ENCODE measurements at regions not wholly inside any gene's neighbourhood (a gene's known extent, or its start where the extent isn't known, plus 50 kb on each side); places are given as distances from the start of the nearest gene placed in this dataset.
"Not testable (repeated sequence)": the region's sequence is repeated elsewhere in the genome, so short reads cannot be mapped to it uniquely, and the experiment has no call there.

- not testable (repeated sequence) for H3K4me1 ChIP-seq (ENCODE audit: control insufficient read depth in 2 of 2, insufficient read depth in 2 of 2, low read length in 2 of 2); H3K9me3 ChIP-seq (ENCODE audit: control insufficient read depth in 2 of 2, low read length in 2 of 2); H3K27me3 ChIP-seq (ENCODE audit: control insufficient read depth in 2 of 2, insufficient read depth in 2 of 2, low read length in 2 of 2); H3K9ac ChIP-seq (ENCODE audit: low read depth in 1 of 2, low read length in 2 of 2); H3K27ac ChIP-seq (ENCODE audit: low read depth in 2 of 2, low read length in 2 of 2); H3K4me3 ChIP-seq (ENCODE audit: low read length in 2 of 2); H3K36me3 ChIP-seq (ENCODE audit: control insufficient read depth in 2 of 2, insufficient read depth in 2 of 2, low read length in 2 of 2)
Observed at GRCh38 chr2:111413950-111414349, 293.2 kb downstream of the BCL2L11 start.

- not testable (repeated sequence) for H3K4me1 ChIP-seq (ENCODE audit: control insufficient read depth in 2 of 2, insufficient read depth in 2 of 2, low read length in 2 of 2); H3K9me3 ChIP-seq (ENCODE audit: control insufficient read depth in 2 of 2, low read length in 2 of 2); H3K27ac ChIP-seq (ENCODE audit: low read depth in 2 of 2, low read length in 2 of 2); H3K27me3 ChIP-seq (ENCODE audit: control insufficient read depth in 2 of 2, insufficient read depth in 2 of 2, low read length in 2 of 2); H3K36me3 ChIP-seq (ENCODE audit: control insufficient read depth in 2 of 2, insufficient read depth in 2 of 2, low read length in 2 of 2); H3K9ac ChIP-seq (ENCODE audit: low read depth in 1 of 2, low read length in 2 of 2); H3K4me3 ChIP-seq (ENCODE audit: low read length in 2 of 2)
Observed at GRCh38 chr2:111415765-111416743, 295.3 kb downstream of the BCL2L11 start.

GRCh38 chr2:111417026-111417425 is 296.3 kb downstream of the BCL2L11 start:
- not testable (repeated sequence) for H3K9me3 ChIP-seq (ENCODE audit: control insufficient read depth in 2 of 2, low read length in 2 of 2); H3K27ac ChIP-seq (ENCODE audit: low read depth in 2 of 2, low read length in 2 of 2); H3K27me3 ChIP-seq (ENCODE audit: control insufficient read depth in 2 of 2, insufficient read depth in 2 of 2, low read length in 2 of 2); H3K9ac ChIP-seq (ENCODE audit: low read depth in 1 of 2, low read length in 2 of 2); H3K36me3 ChIP-seq (ENCODE audit: control insufficient read depth in 2 of 2, insufficient read depth in 2 of 2, low read length in 2 of 2); H3K4me1 ChIP-seq (ENCODE audit: control insufficient read depth in 2 of 2, insufficient read depth in 2 of 2, low read length in 2 of 2); H3K4me3 ChIP-seq (ENCODE audit: low read length in 2 of 2)

GRCh38 chr2:111418091-111418875 is 297.6 kb downstream of the BCL2L11 start:
- not testable (repeated sequence) for H3K9me3 ChIP-seq (ENCODE audit: control insufficient read depth in 2 of 2, low read length in 2 of 2)

GRCh38 chr2:111420074-111420473 is 299.4 kb downstream of the BCL2L11 start:
- not testable (repeated sequence) for H3K36me3 ChIP-seq (ENCODE audit: control insufficient read depth in 2 of 2, insufficient read depth in 2 of 2, low read length in 2 of 2); H3K9ac ChIP-seq (ENCODE audit: low read depth in 1 of 2, low read length in 2 of 2); H3K27ac ChIP-seq (ENCODE audit: low read depth in 2 of 2, low read length in 2 of 2); H3K27me3 ChIP-seq (ENCODE audit: control insufficient read depth in 2 of 2, insufficient read depth in 2 of 2, low read length in 2 of 2); H3K4me1 ChIP-seq (ENCODE audit: control insufficient read depth in 2 of 2, insufficient read depth in 2 of 2, low read length in 2 of 2); H3K9me3 ChIP-seq (ENCODE audit: control insufficient read depth in 2 of 2, low read length in 2 of 2); H3K4me3 ChIP-seq (ENCODE audit: low read length in 2 of 2)

More at GRCh38 chr2:111418091-111418875, 297.6 kb downstream of the BCL2L11 start:
- not testable (repeated sequence) for H3K9ac ChIP-seq (ENCODE audit: low read depth in 1 of 2, low read length in 2 of 2); H3K4me1 ChIP-seq (ENCODE audit: control insufficient read depth in 2 of 2, insufficient read depth in 2 of 2, low read length in 2 of 2); H3K27ac ChIP-seq (ENCODE audit: low read depth in 2 of 2, low read length in 2 of 2); H3K36me3 ChIP-seq (ENCODE audit: control insufficient read depth in 2 of 2, insufficient read depth in 2 of 2, low read length in 2 of 2); H3K27me3 ChIP-seq (ENCODE audit: control insufficient read depth in 2 of 2, insufficient read depth in 2 of 2, low read length in 2 of 2); H3K4me3 ChIP-seq (ENCODE audit: low read length in 2 of 2)

- not testable (repeated sequence) for H3K36me3 ChIP-seq (ENCODE audit: control insufficient read depth in 2 of 2, insufficient read depth in 2 of 2, low read length in 2 of 2); H3K27ac ChIP-seq (ENCODE audit: low read depth in 2 of 2, low read length in 2 of 2); H3K9me3 ChIP-seq (ENCODE audit: control insufficient read depth in 2 of 2, low read length in 2 of 2)
Observed at GRCh38 chr2:111420835-111421234, 300.1 kb downstream of the BCL2L11 start.

GRCh38 chr2:111421949-111422348 is 301.2 kb downstream of the BCL2L11 start:
- not testable (repeated sequence) for H3K4me1 ChIP-seq (ENCODE audit: control insufficient read depth in 2 of 2, insufficient read depth in 2 of 2, low read length in 2 of 2); H3K4me3 ChIP-seq (ENCODE audit: low read length in 2 of 2)

More at GRCh38 chr2:111420835-111421234, 300.1 kb downstream of the BCL2L11 start:
- H3K4me1 ChIP-seq (ENCODE audit: control insufficient read depth in 2 of 2, insufficient read depth in 2 of 2, low read length in 2 of 2); H3K9ac ChIP-seq (ENCODE audit: low read depth in 1 of 2, low read length in 2 of 2); H3K27me3 ChIP-seq (ENCODE audit: control insufficient read depth in 2 of 2, insufficient read depth in 2 of 2, low read length in 2 of 2); H3K4me3 ChIP-seq (ENCODE audit: low read length in 2 of 2): not testable (repeated sequence)

GRCh38 chr2:111422562-111422961 is 301.8 kb downstream of the BCL2L11 start:
- H3K27ac ChIP-seq (ENCODE audit: low read depth in 2 of 2, low read length in 2 of 2); H3K9ac ChIP-seq (ENCODE audit: low read depth in 1 of 2, low read length in 2 of 2); H3K4me3 ChIP-seq (ENCODE audit: low read length in 2 of 2); H3K27me3 ChIP-seq (ENCODE audit: control insufficient read depth in 2 of 2, insufficient read depth in 2 of 2, low read length in 2 of 2); H3K9me3 ChIP-seq (ENCODE audit: control insufficient read depth in 2 of 2, low read length in 2 of 2); H3K4me1 ChIP-seq (ENCODE audit: control insufficient read depth in 2 of 2, insufficient read depth in 2 of 2, low read length in 2 of 2); H3K36me3 ChIP-seq (ENCODE audit: control insufficient read depth in 2 of 2, insufficient read depth in 2 of 2, low read length in 2 of 2): not testable (repeated sequence)

More at GRCh38 chr2:111421949-111422348, 301.2 kb downstream of the BCL2L11 start:
- H3K27ac ChIP-seq (ENCODE audit: low read depth in 2 of 2, low read length in 2 of 2); H3K9ac ChIP-seq (ENCODE audit: low read depth in 1 of 2, low read length in 2 of 2); H3K9me3 ChIP-seq (ENCODE audit: control insufficient read depth in 2 of 2, low read length in 2 of 2); H3K27me3 ChIP-seq (ENCODE audit: control insufficient read depth in 2 of 2, insufficient read depth in 2 of 2, low read length in 2 of 2); H3K36me3 ChIP-seq (ENCODE audit: control insufficient read depth in 2 of 2, insufficient read depth in 2 of 2, low read length in 2 of 2): not testable (repeated sequence)

GRCh38 chr2:111423184-111423583 is 302.5 kb downstream of the BCL2L11 start:
- not testable (repeated sequence) for H3K4me1 ChIP-seq (ENCODE audit: control insufficient read depth in 2 of 2, insufficient read depth in 2 of 2, low read length in 2 of 2); H3K9me3 ChIP-seq (ENCODE audit: control insufficient read depth in 2 of 2, low read length in 2 of 2); H3K4me3 ChIP-seq (ENCODE audit: low read length in 2 of 2); H3K9ac ChIP-seq (ENCODE audit: low read depth in 1 of 2, low read length in 2 of 2); H3K27me3 ChIP-seq (ENCODE audit: control insufficient read depth in 2 of 2, insufficient read depth in 2 of 2, low read length in 2 of 2); H3K36me3 ChIP-seq (ENCODE audit: control insufficient read depth in 2 of 2, insufficient read depth in 2 of 2, low read length in 2 of 2); H3K27ac ChIP-seq (ENCODE audit: low read depth in 2 of 2, low read length in 2 of 2)

GRCh38 chr2:111424176-111424575 is 303.5 kb downstream of the BCL2L11 start:
- H3K27me3 ChIP-seq (ENCODE audit: control insufficient read depth in 2 of 2, insufficient read depth in 2 of 2, low read length in 2 of 2); H3K27ac ChIP-seq (ENCODE audit: low read depth in 2 of 2, low read length in 2 of 2); H3K4me1 ChIP-seq (ENCODE audit: control insufficient read depth in 2 of 2, insufficient read depth in 2 of 2, low read length in 2 of 2); H3K36me3 ChIP-seq (ENCODE audit: control insufficient read depth in 2 of 2, insufficient read depth in 2 of 2, low read length in 2 of 2); H3K9ac ChIP-seq (ENCODE audit: low read depth in 1 of 2, low read length in 2 of 2); H3K9me3 ChIP-seq (ENCODE audit: control insufficient read depth in 2 of 2, low read length in 2 of 2); H3K4me3 ChIP-seq (ENCODE audit: low read length in 2 of 2): not testable (repeated sequence)

Data from mucosa of rectum (tissue), 2 donors.